NB4 (cell line): ENCODE measurements at regions not wholly inside any gene's neighbourhood (a gene's known extent, or its start where the extent isn't known, plus 50 kb on each side); places are given as distances from the start of the nearest gene placed in this dataset.

Experiments used
- CTCF ChIP-seq: IDR thresholded peaks from one replicate; pipeline ENCODE4 v1.5.1; 2012; ENCODE audit warnings: low read depth, low read length
- MAX ChIP-seq: IDR thresholded peaks from 2 replicates; pipeline ENCODE4 v1.6.1; 2011; ENCODE audit warnings: low read depth, low read length
- POLR2A ChIP-seq: IDR thresholded peaks from 2 replicates; pipeline ENCODE4 v1.6.1; 2011; ENCODE audit warnings: mild to moderate bottlenecking; ENCODE audit not compliant: insufficient read length; ENCODE audit errors: extremely low read depth

- no peak for TF ChIP-seq CTCF
- no peak for TF ChIP-seq POLR2A
- TF ChIP-seq MAX = no peak
Measured at GRCh38 chr12:58533652-58534051, 386.7 kb downstream of the LRIG3 start.
